Esophagus (tissue), 2 donors: ENCODE measurements at regions not wholly inside any gene's neighbourhood (a gene's known extent, or its start where the extent isn't known, plus 50 kb on each side); places are given as distances from the start of the nearest gene placed in this dataset.
"Not testable (repeated sequence)": the region's sequence is repeated elsewhere in the genome, so short reads cannot be mapped to it uniquely, and the experiment has no call there.

ENCODE experiments used
- H3K27ac ChIP-seq, 2 donors: one replicate each; pipeline ENCODE4 v1.5.1; 2013; ENCODE audit warnings: low read depth in 2 of 2, mild to moderate bottlenecking in 2 of 2, inconsistent platforms in 1 of 2, low read length in 1 of 2, moderate library complexity in 1 of 2
- H3K27me3 ChIP-seq, 2 donors: one replicate each; pipeline ENCODE4 v1.6.1; 2013; ENCODE audit warnings: low read length in 2 of 2, control low read depth in 1 of 2, mild to moderate bottlenecking in 1 of 2; ENCODE audit not compliant: insufficient read depth in 2 of 2, control insufficient read depth in 1 of 2
- H3K36me3 ChIP-seq, 2 donors: one replicate each; pipeline ENCODE4 v1.6.1; 2013; ENCODE audit warnings: low read length in 1 of 2; ENCODE audit not compliant: control insufficient read depth in 2 of 2, insufficient read depth in 2 of 2
- H3K4me1 ChIP-seq, 2 donors: one replicate each; pipeline ENCODE4 v1.6.1; 2013; ENCODE audit warnings: low read length in 1 of 2; ENCODE audit not compliant: control insufficient read depth in 2 of 2, insufficient read depth in 2 of 2
- H3K4me3 ChIP-seq, 2 donors: one replicate each; pipeline ENCODE4 v1.5.1; 2013; ENCODE audit warnings: low read length in 2 of 2, mild to moderate bottlenecking in 2 of 2, low read depth in 1 of 2, moderate library complexity in 1 of 2
- H3K9me3 ChIP-seq, 2 donors: one replicate each; pipeline ENCODE4 v1.6.1; 2013; ENCODE audit warnings: mild to moderate bottlenecking in 2 of 2, low read depth in 1 of 2, low read length in 1 of 2, moderate library complexity in 1 of 2; ENCODE audit not compliant: control insufficient read depth in 2 of 2, insufficient read depth in 1 of 2
- WGBS, 2 donors: extraction: QIAGEN DNeasy Blood & Tissue Kit; methylation state at CpG; one replicate each; pipeline ENCODE4 v1.1.7; 2013; 5-methylcytosine and 5-hydroxymethylcytosine counted together
- donor health status: healthy with polysubstance abuse.
- donor health status: Bipolar disorder and iron deficiency.

DNA sequence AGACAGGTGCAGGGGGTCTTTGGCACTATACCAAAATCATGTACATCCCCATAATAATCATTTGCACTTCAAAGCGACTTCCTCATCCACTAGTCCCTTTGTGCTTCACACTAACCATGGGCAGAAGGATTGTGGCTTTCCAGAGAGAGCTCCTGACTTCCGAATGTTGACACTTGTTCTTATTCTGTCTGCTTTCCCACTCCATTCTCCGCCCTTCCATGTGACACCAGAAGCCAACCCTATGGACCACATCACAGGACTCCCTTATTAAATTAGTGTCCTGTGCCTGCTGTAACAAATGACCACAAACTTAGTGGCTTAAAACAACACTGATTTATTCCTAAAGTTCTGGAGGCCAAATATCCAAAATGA lies 91.6 kb downstream of the CMC2 start:
- 84 to 87% methylated on average over 3 of the region's 3 CpGs for WGBS, 2 donors

DNA sequence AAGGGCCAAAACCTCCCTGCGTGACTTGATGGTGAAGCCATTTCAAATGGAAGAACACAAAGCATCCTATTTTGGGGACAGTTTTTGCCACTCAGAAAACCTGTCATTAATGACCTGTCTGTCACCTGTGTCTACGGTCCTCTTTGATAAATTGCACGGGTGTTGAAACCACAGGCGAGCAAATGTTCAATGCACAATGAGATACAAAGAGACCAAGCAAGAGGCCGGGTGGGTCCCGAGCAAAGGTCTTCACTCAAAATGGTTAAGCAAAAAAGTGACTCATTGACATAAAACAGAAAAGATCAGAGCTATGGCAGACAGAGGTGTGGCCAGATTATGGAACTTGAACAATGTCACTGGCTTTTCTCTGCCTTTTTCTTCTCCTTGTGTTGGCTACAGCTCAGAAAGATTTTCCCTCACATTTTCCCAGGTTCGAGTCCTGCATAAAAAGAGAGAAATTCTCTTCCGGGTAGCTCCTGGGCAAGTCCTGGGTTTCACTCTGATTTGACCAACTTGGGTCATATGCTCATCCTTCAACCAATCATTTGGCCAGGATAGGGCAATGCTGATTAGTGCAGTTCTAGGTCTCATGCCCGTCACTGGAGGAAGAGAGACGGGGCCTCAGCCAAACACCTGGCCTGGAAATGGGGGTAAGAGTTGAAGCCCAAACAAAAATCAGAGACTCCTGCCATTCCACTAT lies 92.2 kb downstream of the CMC2 start:
- Histone ChIP-seq H3K4me3 (no peak overlapping the region), H3K36me3 (no peaks in the 10 kb centered on the region), H3K27me3 (peaks cover 0 to 4% of the 10 kb centered on the region in 2 donors), H3K27ac (no peak overlapping the region), H3K4me1 (no peaks in the 10 kb centered on the region), H3K9me3 (peaks cover 0 to 5% of the 10 kb centered on the region in 2 donors)
- 76 to 81% methylated on average over 10 of the region's 10 CpGs for WGBS, 2 donors

More for the DNA sequence above, 91.6 kb downstream of the CMC2 start:
- Histone ChIP-seq H3K27me3 (peaks cover 0 to 4% of the 10 kb centered on the region in 2 donors), H3K36me3 (no peaks in the 10 kb centered on the region), H3K4me1 (no peaks in the 10 kb centered on the region), H3K4me3 (no peak overlapping the region), H3K27ac (no peak overlapping the region), H3K9me3 (peaks cover 0 to 5% of the 10 kb centered on the region in 2 donors)

DNA sequence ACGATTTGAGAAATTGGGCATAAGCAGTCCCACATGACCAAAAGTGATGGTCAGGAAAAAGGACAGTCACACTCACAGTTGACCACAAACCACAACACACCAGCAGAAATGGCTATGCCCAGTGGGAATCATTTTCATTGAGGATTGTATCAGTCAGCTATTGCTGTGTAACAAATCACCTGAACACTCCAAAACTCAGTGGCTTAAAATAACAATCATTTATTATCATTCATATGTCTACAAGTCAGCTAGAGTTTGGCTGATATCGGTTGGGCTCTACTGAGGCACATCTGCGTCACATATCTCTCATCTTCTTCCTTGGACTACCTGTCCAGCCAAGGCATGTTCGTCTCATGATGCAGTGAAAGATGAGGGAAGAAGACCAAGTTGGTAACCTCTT lies 93.3 kb downstream of the CMC2 start:
- Histone ChIP-seq H3K4me1 (peaks cover 0 to 2% of the 10 kb centered on the region in 2 donors), H3K4me3 (no peak overlapping the region), H3K27ac (no peak overlapping the region), H3K9me3 (peaks cover 0 to 5% of the 10 kb centered on the region in 2 donors), H3K27me3 (peaks cover 0 to 4% of the 10 kb centered on the region in 2 donors), H3K36me3 (no peaks in the 10 kb centered on the region)
- WGBS, 2 donors: 93 to 99% methylated on average over 4 of the region's 4 CpGs

DNA sequence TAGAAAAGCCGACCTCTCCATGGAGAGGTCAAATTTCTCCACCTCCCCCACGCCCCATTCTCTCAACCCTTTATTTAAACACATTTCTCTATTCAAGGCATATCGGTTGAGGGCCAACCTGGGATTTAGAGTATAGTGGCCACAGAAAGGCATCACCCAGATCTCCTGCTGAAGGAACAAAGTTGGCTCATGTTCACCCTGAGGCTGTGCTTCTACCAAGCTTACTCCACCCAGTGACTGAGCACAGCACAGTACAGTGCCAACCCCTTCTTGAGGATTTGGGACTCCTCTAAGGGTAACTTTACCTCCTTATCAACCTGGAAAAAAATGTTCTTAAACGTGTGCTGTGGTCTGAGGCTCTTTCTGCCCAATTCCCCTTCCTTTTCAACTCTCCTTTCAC lies 94.0 kb downstream of the CMC2 start:
- H3K27ac ChIP-seq: no peak overlapping the region
- no peaks in the 10 kb centered on the region for H3K36me3 ChIP-seq
- 62 to 66% methylated on average over 4 of the region's 4 CpGs for WGBS, 2 donors
- no peak overlapping the region for H3K4me3 ChIP-seq
- H3K4me1 ChIP-seq: peaks cover 0 to 2% of the 10 kb centered on the region in 2 donors
- peaks cover 0 to 5% of the 10 kb centered on the region in 2 donors for H3K9me3 ChIP-seq
- H3K27me3 ChIP-seq: peaks cover 0 to 4% of the 10 kb centered on the region in 2 donors

DNA sequence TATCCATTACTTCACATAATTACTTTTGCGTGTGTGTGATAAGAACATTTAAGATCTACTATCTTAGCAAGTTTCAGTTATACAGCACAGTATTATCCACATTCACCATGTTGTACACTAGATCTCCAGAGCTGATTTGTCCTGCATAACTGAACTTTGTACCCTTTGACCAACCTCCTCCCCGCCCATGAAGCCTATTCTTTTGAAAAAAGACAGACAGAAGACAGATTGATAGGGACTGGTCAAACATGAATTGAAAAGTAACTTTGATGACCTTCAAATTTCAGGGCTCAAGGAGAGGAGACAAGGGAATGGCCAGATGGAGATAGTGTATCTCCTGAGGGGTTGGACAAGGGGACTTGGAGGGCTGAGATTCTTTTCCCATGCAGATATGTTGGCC lies 96.3 kb downstream of the CMC2 start:
- Histone ChIP-seq H3K9me3 (peaks cover 0 to 3% of the 10 kb centered on the region in 2 donors), H3K36me3 (no peaks in the 10 kb centered on the region), H3K27me3 (peaks cover 0 to 4% of the 10 kb centered on the region in 2 donors), H3K4me1 (peaks cover 0 to 2% of the 10 kb centered on the region in 2 donors), H3K27ac (no peak overlapping the region), H3K4me3 (no peak overlapping the region)
- WGBS, 2 donors: 62 to 87% methylated on average over 2 of the region's 2 CpGs

DNA sequence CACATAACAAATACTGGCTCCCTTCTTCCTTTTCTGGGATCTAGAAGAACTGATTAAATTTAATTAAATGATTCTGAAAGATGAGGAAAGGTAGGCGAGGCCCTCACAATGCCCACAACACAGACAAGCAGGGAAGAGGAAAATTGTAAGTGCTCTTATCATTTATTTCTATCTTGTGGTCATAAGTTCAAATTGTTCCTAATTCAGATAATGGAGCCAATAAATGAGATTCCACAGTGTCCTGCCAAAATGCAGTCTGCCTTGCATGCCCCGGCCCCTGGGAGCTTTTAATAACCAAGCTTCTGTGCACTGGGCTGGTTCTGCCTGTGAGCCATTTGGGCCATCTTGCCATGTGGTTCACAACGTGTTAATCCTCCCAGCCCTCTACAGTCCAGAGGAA lies 97.0 kb downstream of the CMC2 start:
- H3K36me3 ChIP-seq: no peaks in the 10 kb centered on the region
- H3K4me3 ChIP-seq: no peak overlapping the region
- H3K9me3 ChIP-seq: peaks cover 0 to 3% of the 10 kb centered on the region in 2 donors
- peaks cover 0 to 4% of the 10 kb centered on the region in 2 donors for H3K27me3 ChIP-seq
- WGBS, 2 donors: 45 to 48% methylated on average over 3 of the region's 3 CpGs
- no peak overlapping the region for H3K27ac ChIP-seq
- peaks cover 0 to 2% of the 10 kb centered on the region in 2 donors for H3K4me1 ChIP-seq

DNA sequence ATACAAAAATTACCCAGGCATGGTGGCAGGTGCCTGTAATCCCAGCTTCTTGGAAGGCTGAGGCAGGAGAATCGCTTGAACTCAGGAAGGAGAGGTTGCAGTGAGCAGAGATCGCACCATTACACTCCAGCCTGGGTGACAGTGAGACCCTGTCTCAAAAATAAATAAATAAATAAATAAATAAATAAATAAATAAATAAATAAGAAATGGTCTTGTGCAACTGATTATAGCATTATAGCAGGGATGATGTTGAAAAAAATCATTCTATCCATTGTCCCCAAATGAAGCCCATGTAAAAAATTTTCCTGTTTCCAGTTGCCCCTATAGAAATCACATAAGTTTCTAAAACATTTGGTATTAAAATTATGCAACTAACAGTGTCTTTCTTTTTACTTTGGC lies 100.5 kb downstream of the CMC2 start:
- not testable (repeated sequence) for H3K27me3 ChIP-seq, H3K36me3 ChIP-seq, H3K9me3 ChIP-seq, H3K4me1 ChIP-seq, H3K4me3 ChIP-seq, H3K27ac ChIP-seq
- WGBS, 2 donors: 95% methylated on average over 2 of the region's 2 CpGs

DNA sequence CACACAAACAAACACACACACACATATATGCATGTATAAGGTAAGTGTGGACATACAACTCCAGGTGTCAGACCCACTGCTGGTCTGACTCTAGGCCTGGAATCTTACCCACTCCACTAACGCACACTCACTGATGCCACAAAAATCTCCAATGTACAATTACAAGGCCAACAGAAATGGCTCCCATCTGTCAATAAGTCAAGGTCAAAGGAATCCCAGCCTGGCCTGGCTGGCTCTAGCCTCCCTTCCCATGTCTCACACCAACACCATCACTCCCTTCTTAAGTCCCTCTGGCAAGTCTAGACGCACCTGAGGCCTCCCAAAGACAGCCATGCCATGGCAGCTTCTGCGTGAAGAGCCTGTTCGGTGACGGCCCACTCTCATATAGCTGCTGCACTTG lies 99.2 kb upstream of the CDYL2 start:
- no peaks in the 10 kb centered on the region for H3K4me1 ChIP-seq
- 89 to 94% methylated on average over 5 of the region's 5 CpGs for WGBS, 2 donors
- H3K27me3 ChIP-seq: no peaks in the 10 kb centered on the region
- H3K9me3 ChIP-seq: no peaks in the 10 kb centered on the region
- no peak overlapping the region for H3K4me3 ChIP-seq
- H3K27ac ChIP-seq: no peak overlapping the region
- H3K36me3 ChIP-seq: no peaks in the 10 kb centered on the region

DNA sequence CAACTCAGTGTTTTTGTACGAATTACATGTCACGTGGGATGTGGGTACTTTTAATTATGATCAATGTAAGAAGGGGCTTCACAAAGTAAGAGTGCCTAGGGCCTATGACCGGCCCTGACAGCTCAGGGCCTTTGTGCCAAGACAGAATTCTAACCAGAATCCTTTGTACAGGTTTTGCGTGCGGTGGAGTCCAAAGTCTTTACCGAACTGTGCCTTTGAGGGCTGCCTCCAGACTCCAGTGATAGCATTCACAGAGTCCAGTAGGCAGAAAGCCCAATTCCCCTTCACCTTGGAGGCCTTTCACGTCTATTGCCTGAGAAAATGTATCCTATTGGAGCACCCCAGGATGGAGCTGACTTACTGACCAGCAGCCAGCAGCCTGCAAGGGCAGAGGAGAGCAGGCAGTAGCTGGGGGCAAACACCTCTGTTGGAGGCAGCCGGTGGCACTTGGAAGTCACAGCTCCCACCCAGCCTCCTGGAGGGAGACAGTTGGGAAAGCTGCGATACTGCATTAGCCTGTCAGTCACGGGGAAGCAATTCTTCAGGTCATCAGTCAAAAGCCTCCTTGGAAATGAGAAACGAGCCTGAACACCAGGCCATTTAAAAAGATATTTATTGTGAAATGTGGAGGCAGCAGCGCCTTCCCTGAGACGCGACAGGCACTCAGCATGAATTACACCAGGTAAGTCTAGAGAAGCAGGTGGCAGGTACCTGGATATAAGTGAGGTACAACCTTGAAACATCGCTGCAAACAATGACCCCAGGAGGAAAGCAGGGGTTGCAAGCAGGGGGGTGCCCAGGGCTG lies 98.1 kb upstream of the CDYL2 start:
- H3K27ac ChIP-seq: no peak overlapping the region
- WGBS, 2 donors: 73 to 86% methylated on average over 15 of the region's 15 CpGs
- peaks cover 0 to under 1% of the 10 kb centered on the region in 2 donors for H3K4me1 ChIP-seq
- no peak overlapping the region for H3K4me3 ChIP-seq
- no peaks in the 10 kb centered on the region for H3K9me3 ChIP-seq
- no peaks in the 10 kb centered on the region for H3K27me3 ChIP-seq
- no peaks in the 10 kb centered on the region for H3K36me3 ChIP-seq
